Spleen (tissue), 7 donors: ENCODE measurements at regions not wholly inside any gene's neighbourhood (a gene's known extent, or its start where the extent isn't known, plus 50 kb on each side); places are given as distances from the start of the nearest gene placed in this dataset.

Experiments
- CTCF ChIP-seq, 11 experiments: fragments of 200-600 bp in 7 of 11; fragments of 450-650 bp in 4 of 11; sonication (generic) in 4 of 11; IDR thresholded peaks in 8 of 11; conservative IDR thresholded peaks in 3 of 11; 1 replicate in 7 of 11; 2 replicates in 4 of 11; pipeline versions ENCODE4 v1.4.0 to v1.8.0; 2016 to 2021; ENCODE audit warnings: antibody characterized with exemption in 11 of 11, inconsistent platforms in 4 of 11, mild to moderate bottlenecking in 1 of 11
- POLR2AphosphoS5 ChIP-seq, 3 donors: sonication (generic); formaldehyde crosslinking; IDR thresholded peaks; one replicate each; pipeline ENCODE4 v1.5.1; 2017; ENCODE audit warnings: antibody characterized with exemption in 3 of 3
- donor health status: DM: no; HTN: no; CAD: no; lungs with moderate emphysema.
- donor health status: DM: no; HTN: no; CAD: no.
- donor health status: DM: no; HTN: no; CAD: no.

GRCh38 chr10:57919864-57920263 lies 347.8 kb downstream of the IPMK start:
- TF ChIP-seq CTCF (IDR thresholded peaks at IDR 0.05 in 8 of 11, conservative IDR thresholded peaks at IDR 0.05 in 3 of 11) (no peak), POLR2AphosphoS5 (IDR thresholded peaks at IDR 0.05) (no peak)
